Cardiac muscle cell (in vitro differentiated cells and primary cell): ENCODE measurements at regions not wholly inside any gene's neighbourhood (a gene's known extent, or its start where the extent isn't known, plus 50 kb on each side); places are given as distances from the start of the nearest gene placed in this dataset.
"Not testable (repeated sequence)": the region's sequence is repeated elsewhere in the genome, so short reads cannot be mapped to it uniquely, and the experiment has no call there.

ENCODE experiments used
- DNase-seq, 2 donors: peaks; one replicate each; pipeline versions ENCODE4 v3.0.0 to v3.0.0-alpha.2; 2010 to 2017; ENCODE audit warnings: low read depth in 1 of 2, low spot score in 1 of 2
- H3K27ac ChIP-seq: fragments of 200-600 bp; sonication (generic); 2 replicates; pipeline ENCODE4 v1.5.1; 2016
- H3K27me3 ChIP-seq: fragments of 200-600 bp; sonication (generic); 2 replicates; pipeline ENCODE4 v1.6.0; 2016; ENCODE audit warnings: control low read depth
- H3K36me3 ChIP-seq: fragments of 200-600 bp; sonication (generic); 2 replicates; pipeline ENCODE4 v1.5.1; 2016; ENCODE audit warnings: control low read depth
- H3K4me1 ChIP-seq: fragments of 200-600 bp; sonication (generic); 2 replicates; pipeline ENCODE4 v1.8.1; 2017; ENCODE audit warnings: low read depth, mild to moderate bottlenecking, mixed run types
- H3K4me3 ChIP-seq: fragments of 200-600 bp; sonication (generic); 2 replicates; pipeline ENCODE4 v1.5.1; 2016; ENCODE audit warnings: mild to moderate bottlenecking
- H3K9me3 ChIP-seq: fragments of 200-600 bp; sonication (generic); 2 replicates; pipeline ENCODE4 v1.5.1; 2017; ENCODE audit warnings: low read depth, mild to moderate bottlenecking, control low read depth
- CTCF ChIP-seq: IDR thresholded peaks from 2 replicates; pipeline ENCODE4 v1.5.1; 2012; ENCODE audit warnings: low read depth, mild to moderate bottlenecking, low read length

GRCh38 chr4:181018913-181019312, 1224.3 kb upstream of the TENM3 start:
- no peaks in the 10 kb centered on the region for H3K36me3 ChIP-seq
- no peak overlapping the region for H3K4me3 ChIP-seq
- peaks cover 10% of the 10 kb centered on the region for H3K4me1 ChIP-seq
- H3K27ac ChIP-seq, result no peak overlapping the region
- DNase-seq, result no peak
- TF ChIP-seq CTCF, result no peak
- H3K9me3 ChIP-seq, result no peaks in the 10 kb centered on the region
- H3K27me3 ChIP-seq, result no peaks in the 10 kb centered on the region

- no peak overlapping the region for H3K4me3 ChIP-seq
- TF ChIP-seq CTCF, result no peak
- H3K27ac ChIP-seq, result no peak overlapping the region
- no peaks in the 10 kb centered on the region for H3K27me3 ChIP-seq
- peaks cover 10% of the 10 kb centered on the region for H3K4me1 ChIP-seq
- H3K36me3 ChIP-seq, result no peaks in the 10 kb centered on the region
- no peaks in the 10 kb centered on the region for H3K9me3 ChIP-seq
- peak in 1 of 2 donors; percentile 2 for DNase-seq
Observed at GRCh38 chr4:181020456-181020855, 1222.7 kb upstream of the TENM3 start.

GRCh38 chr4:181021213-181021612, 1222.0 kb upstream of the TENM3 start:
- TF ChIP-seq CTCF, result no peak

GRCh38 chr4:181030135-181030921, 1212.9 kb upstream of the TENM3 start:
- H3K9me3 ChIP-seq, H3K27me3 ChIP-seq, H3K36me3 ChIP-seq, H3K4me1 ChIP-seq, H3K27ac ChIP-seq, H3K4me3 ChIP-seq: not testable (repeated sequence)
- peak in 1 of 2 donors; percentile 5 for DNase-seq

More at GRCh38 chr4:181021213-181021612, 1222.0 kb upstream of the TENM3 start:
- no peak overlapping the region for H3K27ac ChIP-seq
- H3K4me3 ChIP-seq, result no peak overlapping the region
- no peak for DNase-seq
- H3K27me3 ChIP-seq, result no peaks in the 10 kb centered on the region
- H3K4me1 ChIP-seq, result peaks cover 10% of the 10 kb centered on the region
- no peaks in the 10 kb centered on the region for H3K36me3 ChIP-seq
- no peaks in the 10 kb centered on the region for H3K9me3 ChIP-seq

GRCh38 chr4:181030961-181031360, 1212.2 kb upstream of the TENM3 start:
- Histone ChIP-seq H3K9me3 (no peaks in the 10 kb centered on the region), H3K27me3 (no peaks in the 10 kb centered on the region), H3K4me1 (no peaks in the 10 kb centered on the region), H3K36me3 (no peaks in the 10 kb centered on the region), H3K4me3 (no peak overlapping the region), H3K27ac (no peak overlapping the region)
- TF ChIP-seq CTCF, result no peak
- no peak for DNase-seq

- no peak for DNase-seq
- H3K27me3 ChIP-seq, result no peaks in the 10 kb centered on the region
- no peak overlapping the region for H3K4me3 ChIP-seq
- H3K4me1 ChIP-seq, result no peaks in the 10 kb centered on the region
- TF ChIP-seq CTCF, result no peak
- no peaks in the 10 kb centered on the region for H3K36me3 ChIP-seq
- no peak overlapping the region for H3K27ac ChIP-seq
- H3K9me3 ChIP-seq, result no peaks in the 10 kb centered on the region
Observed at GRCh38 chr4:181043486-181043885, 1199.7 kb upstream of the TENM3 start.
